Thyroid gland (tissue), 4 donors: ENCODE measurements at regions not wholly inside any gene's neighbourhood (a gene's known extent, or its start where the extent isn't known, plus 50 kb on each side); places are given as distances from the start of the nearest gene placed in this dataset.

Experiments used
- DNase-seq, 2 donors: peaks; one replicate each; pipeline ENCODE4 v3.0.0-alpha.2; 2019
- H3K27ac ChIP-seq, 3 donors: fragments of 200-600 bp; sonication (generic); 1 replicate in 2 of 3; 2 replicates in 1 of 3; pipeline ENCODE4 v1.5.1; 2016 to 2019; ENCODE audit warnings: mild to moderate bottlenecking in 1 of 3, moderate library complexity in 1 of 3
- H3K27me3 ChIP-seq: fragments of 200-600 bp; sonication (generic); one replicate; pipeline ENCODE4 v1.5.1; 2019
- H3K36me3 ChIP-seq, 2 donors: fragments of 200-600 bp; sonication (generic); one replicate each; pipeline ENCODE4 v1.5.1; 2016 to 2019
- H3K4me1 ChIP-seq, 2 donors: fragments of 200-600 bp; sonication (generic); one replicate each; pipeline ENCODE4 v1.5.1; 2017 to 2019
- H3K4me3 ChIP-seq, 3 donors: fragments of 200-600 bp; sonication (generic); replicated peaks in 1 of 3; 1 replicate in 2 of 3; 2 replicates in 1 of 3; pipeline ENCODE4 v1.5.1; 2016; ENCODE audit warnings: mild to moderate bottlenecking in 1 of 3
- H3K9me3 ChIP-seq: fragments of 200-600 bp; sonication (generic); one replicate; pipeline ENCODE4 v1.5.1; 2017
- CTCF ChIP-seq, 6 experiments: fragments of 200-600 bp in 3 of 6; fragments of 450-650 bp in 3 of 6; sonication (generic) in 3 of 6; IDR thresholded peaks; one replicate each; pipeline ENCODE4 v1.5.1; 2016 to 2019; ENCODE audit warnings: antibody characterized with exemption in 6 of 6, mild to moderate bottlenecking in 2 of 6, inconsistent platforms in 1 of 6, moderate library complexity in 1 of 6
- POLR2A ChIP-seq, 2 donors: fragments of 450-650 bp; IDR thresholded peaks; one replicate each; pipeline ENCODE4 v1.6.1; 2017; ENCODE audit warnings: antibody characterized with exemption in 2 of 2, mild to moderate bottlenecking in 2 of 2, moderate library complexity in 1 of 2
- WGBS, 2 donors: methylation state at CpG; one replicate each; pipeline ENCODE4 v1.1.5; 2017; 5-methylcytosine and 5-hydroxymethylcytosine counted together
- intact Hi-C: fragments of 100-400 bp; cut with DNase I; formaldehyde crosslinking; loops from one replicate; pipeline ENCODE4 v1.15.1; 2023

GRCh38 chr7:41431671-41432070, 271.2 kb downstream of the INHBA start:
- intact Hi-C loops: no loop called here
- 79 to 91% methylated on average over 3 of the region's 3 CpGs for WGBS, 2 donors
- no peak for DNase-seq
- H3K27me3 ChIP-seq: no peaks in the 10 kb centered on the region
- no peak overlapping the region for H3K27ac ChIP-seq
- no peak overlapping the region for H3K4me3 ChIP-seq
- H3K4me1 ChIP-seq: no peaks in the 10 kb centered on the region
- no peaks in the 10 kb centered on the region for H3K9me3 ChIP-seq
- TF ChIP-seq POLR2A (IDR thresholded peaks at IDR 0.05): no peak
- no peak for TF ChIP-seq CTCF (IDR thresholded peaks at IDR 0.05)
- no peaks in the 10 kb centered on the region for H3K36me3 ChIP-seq

- H3K9me3 ChIP-seq: no peaks in the 10 kb centered on the region
- no peak for TF ChIP-seq CTCF (IDR thresholded peaks at IDR 0.05)
- no peak for TF ChIP-seq POLR2A (IDR thresholded peaks at IDR 0.05)
- H3K36me3 ChIP-seq: no peaks in the 10 kb centered on the region
- DNase-seq: no peak
- no peak overlapping the region for H3K27ac ChIP-seq
- H3K4me1 ChIP-seq: no peaks in the 10 kb centered on the region
- 45 to 48% methylated on average over 4 of the region's 4 CpGs for WGBS, 2 donors
- H3K4me3 ChIP-seq: no peak overlapping the region
- no peaks in the 10 kb centered on the region for H3K27me3 ChIP-seq
- intact Hi-C loops: no loop called here
Observed at GRCh38 chr7:41428381-41428780, 274.5 kb downstream of the INHBA start.

- intact Hi-C loops: no loop called here
- DNase-seq: no peak
- Histone ChIP-seq H3K4me3 (no peak overlapping the region), H3K27me3 (no peaks in the 10 kb centered on the region), H3K4me1 (no peaks in the 10 kb centered on the region), H3K9me3 (no peaks in the 10 kb centered on the region), H3K36me3 (no peaks in the 10 kb centered on the region), H3K27ac (no peak overlapping the region)
- TF ChIP-seq POLR2A (IDR thresholded peaks at IDR 0.05): no peak
- TF ChIP-seq CTCF (IDR thresholded peaks at IDR 0.05): no peak
- WGBS, 2 donors: 93 to 95% methylated on average over 3 of the region's 3 CpGs
Observed at GRCh38 chr7:41425926-41426325, 277.0 kb downstream of the INHBA start.

GRCh38 chr7:41421056-41421455, 281.8 kb downstream of the INHBA start:
- Histone ChIP-seq H3K27ac (no peak overlapping the region), H3K9me3 (no peaks in the 10 kb centered on the region), H3K27me3 (no peaks in the 10 kb centered on the region), H3K36me3 (no peaks in the 10 kb centered on the region), H3K4me1 (no peaks in the 10 kb centered on the region), H3K4me3 (no peak overlapping the region)
- WGBS, 2 donors: 76 to 84% methylated on average over 3 of the region's 3 CpGs
- TF ChIP-seq CTCF (IDR thresholded peaks at IDR 0.05): no peak
- TF ChIP-seq POLR2A (IDR thresholded peaks at IDR 0.05): no peak
- no peak for DNase-seq
- intact Hi-C loops: no loop called here

- Histone ChIP-seq H3K27me3 (no peaks in the 10 kb centered on the region), H3K9me3 (no peaks in the 10 kb centered on the region), H3K4me3 (no peak overlapping the region), H3K27ac (no peak overlapping the region), H3K36me3 (no peaks in the 10 kb centered on the region), H3K4me1 (no peaks in the 10 kb centered on the region)
- TF ChIP-seq CTCF (IDR thresholded peaks at IDR 0.05) (no peak), POLR2A (IDR thresholded peaks at IDR 0.05) (no peak)
- intact Hi-C loops: no loop called here
- WGBS, 2 donors: 88 to 94% methylated on average over 3 of the region's 3 CpGs
- DNase-seq: no peak
Observed at GRCh38 chr7:41420421-41420820, 282.5 kb downstream of the INHBA start.
